GM21360 (cell line): ENCODE measurements at regions not wholly inside any gene's neighbourhood (a gene's known extent, or its start where the extent isn't known, plus 50 kb on each side); places are given as distances from the start of the nearest gene placed in this dataset.

Source experiments
- ATAC-seq: cut with Tn5 transposase; IDR thresholded peaks from one replicate; pipeline ENCODE4 v1.9.1; 2021; ENCODE audit warnings: mild to moderate bottlenecking, moderate library complexity; ENCODE audit not compliant: unreplicated experiment

DNA sequence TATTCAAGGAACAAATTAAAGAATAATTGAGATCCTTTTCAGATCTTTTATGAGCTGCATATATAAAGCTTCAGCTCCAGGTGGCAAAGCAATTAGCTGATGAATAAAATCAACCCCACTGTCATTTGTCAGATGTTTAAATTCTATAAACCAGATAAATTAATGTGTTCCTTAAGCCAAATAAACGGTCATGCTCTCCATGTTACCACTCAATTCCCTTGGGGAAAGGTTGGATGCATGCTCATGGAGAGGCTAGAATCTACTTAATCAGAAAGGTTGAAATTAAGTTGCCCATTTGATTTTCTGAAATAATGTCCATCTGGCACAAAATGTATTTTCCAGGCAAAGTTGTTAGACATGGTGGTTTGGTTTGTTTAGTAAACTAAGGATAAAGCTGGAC, 282.5 kb upstream of the SPRED2 start:
- no peak for ATAC-seq

DNA sequence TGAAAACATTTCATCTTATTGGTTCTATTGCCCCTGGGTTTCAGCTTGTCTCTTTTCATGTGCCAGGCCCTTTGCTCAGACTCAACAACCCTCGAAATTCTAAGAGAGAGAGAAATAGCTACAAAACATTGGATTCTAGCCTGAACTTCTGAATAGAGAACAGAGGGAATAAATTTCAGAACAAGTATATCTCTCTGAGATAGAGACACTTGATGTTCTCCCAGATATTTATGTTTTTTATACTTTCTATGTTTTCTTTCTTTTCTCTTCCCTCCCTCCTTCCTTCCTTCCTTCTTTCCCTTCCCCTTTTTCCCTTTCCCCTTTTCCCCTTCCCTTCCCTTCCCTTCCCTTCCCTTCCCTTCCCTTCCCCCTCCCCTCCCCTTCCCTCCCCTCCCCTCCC, 279.5 kb upstream of the SPRED2 start:
- ATAC-seq: no peak

DNA sequence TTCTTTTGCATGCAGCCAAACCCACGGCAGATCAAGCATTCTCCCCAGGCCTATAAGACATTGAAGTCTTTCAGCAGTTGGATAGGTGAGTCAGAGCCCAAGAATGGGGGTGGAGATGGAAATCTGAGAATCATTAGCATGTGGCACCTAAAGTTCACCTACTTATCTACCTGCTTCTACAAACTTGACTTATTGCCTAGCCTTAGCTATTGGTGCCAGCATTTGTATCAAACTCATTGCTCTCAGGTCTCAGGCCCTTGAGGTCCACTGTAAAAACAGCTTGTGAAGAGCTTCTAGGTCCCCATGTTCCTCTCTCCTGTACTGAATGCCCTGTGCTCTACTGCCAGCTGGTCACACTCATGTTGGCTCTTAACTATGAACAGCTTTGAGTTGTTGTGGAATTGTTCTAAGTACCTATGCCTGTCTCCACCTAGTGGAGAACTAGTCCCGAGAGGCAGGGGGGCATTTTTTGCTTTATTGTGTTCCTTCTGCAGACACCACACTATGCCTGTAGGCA, 278.4 kb upstream of the SPRED2 start:
- no peak for ATAC-seq

DNA sequence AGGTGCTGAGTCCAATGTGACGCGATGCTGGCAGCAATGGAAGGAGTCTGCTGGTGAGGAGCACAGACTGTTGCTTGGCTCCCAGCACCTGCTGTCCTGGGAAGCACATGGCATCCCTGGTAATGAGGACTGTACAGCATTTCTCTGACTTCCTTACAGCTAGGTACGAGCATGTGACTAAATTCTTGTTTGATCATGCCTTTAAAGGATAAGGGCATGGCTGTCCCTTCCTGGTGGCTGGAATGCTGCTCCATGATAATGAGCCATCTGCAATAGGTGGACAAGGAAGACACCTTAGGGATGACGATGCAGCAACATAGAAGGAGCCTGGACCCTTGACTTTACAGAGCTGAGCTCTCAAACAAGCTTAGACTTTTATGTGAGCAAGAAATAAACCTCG, 278.0 kb upstream of the SPRED2 start:
- ATAC-seq: no peak

DNA sequence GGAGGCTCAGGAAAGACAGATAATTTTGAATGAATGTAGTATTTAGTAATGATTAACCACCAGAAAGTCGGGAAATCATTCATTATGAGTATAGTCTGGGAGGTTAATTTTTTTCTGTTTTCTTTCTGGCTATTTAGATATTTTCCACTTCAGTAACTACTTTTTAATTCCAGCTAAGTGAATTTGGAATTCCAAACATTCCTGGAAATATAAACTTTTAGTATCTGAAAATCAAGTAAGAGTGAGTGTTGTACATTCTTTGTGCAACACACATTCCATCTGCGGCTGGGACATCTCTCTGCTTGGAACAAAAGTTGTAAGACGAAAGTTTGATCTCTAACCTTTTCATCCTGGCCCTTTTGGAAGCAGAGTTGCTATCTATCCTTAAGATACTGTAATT, 275.7 kb upstream of the SPRED2 start:
- no peak for ATAC-seq

DNA sequence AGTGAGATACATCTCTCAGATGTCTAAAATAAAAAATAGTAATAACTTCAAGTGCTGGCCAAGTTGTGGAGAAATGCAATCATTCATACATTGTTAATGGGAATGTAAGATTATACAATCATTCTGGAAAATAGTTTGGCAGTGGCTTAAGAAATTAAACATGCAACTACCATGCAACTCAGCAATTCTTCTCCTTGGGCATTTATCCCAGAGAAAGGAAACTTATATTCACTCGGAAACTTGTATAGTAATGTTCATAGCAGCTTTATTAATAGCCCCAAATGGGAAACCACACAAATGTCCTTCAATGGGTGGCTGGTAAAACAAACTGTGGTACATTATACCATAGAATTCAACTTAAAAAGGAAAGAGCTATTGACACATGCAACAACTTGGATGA, 274.0 kb upstream of the SPRED2 start:
- no peak for ATAC-seq

DNA sequence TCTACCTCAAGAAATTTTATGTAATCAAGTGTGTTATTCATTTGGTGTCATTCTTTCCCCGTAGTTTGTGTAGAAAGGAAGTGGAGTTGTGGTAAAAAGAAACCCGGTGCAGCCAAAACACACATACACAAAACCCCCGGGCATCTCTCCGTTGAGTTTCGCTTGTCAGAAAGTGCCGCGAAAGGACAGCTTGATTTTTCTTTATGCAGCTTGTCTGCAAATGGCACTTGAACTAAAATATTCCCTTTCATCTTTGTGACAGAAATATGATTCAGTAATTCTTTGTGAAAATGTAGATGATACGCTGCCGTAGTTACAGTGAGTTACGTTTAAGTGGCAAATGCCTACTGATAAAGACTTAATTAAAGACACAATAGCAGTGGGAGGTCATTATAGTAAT, 268.8 kb upstream of the SPRED2 start:
- no peak for ATAC-seq

DNA sequence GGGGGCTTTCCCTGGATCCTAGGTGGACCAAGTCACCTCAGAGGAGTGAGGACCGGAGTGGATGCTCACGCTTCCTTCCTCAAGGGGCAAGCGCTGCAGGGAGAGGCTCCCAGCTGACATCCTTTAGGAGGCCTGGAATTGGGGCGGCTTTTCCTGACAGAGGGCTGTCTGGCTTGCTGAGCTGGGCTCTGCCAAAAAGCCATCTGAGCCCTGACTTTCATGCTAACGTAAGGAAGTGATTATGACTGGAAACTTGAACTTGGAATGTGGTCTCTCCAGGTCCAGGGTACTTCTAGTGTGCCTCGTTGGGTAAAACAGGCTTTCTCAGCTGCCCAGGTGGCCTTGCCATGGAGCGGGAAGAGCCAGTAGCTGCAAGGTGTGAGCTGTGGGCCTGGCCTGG, 268.3 kb upstream of the SPRED2 start:
- no peak for ATAC-seq

DNA sequence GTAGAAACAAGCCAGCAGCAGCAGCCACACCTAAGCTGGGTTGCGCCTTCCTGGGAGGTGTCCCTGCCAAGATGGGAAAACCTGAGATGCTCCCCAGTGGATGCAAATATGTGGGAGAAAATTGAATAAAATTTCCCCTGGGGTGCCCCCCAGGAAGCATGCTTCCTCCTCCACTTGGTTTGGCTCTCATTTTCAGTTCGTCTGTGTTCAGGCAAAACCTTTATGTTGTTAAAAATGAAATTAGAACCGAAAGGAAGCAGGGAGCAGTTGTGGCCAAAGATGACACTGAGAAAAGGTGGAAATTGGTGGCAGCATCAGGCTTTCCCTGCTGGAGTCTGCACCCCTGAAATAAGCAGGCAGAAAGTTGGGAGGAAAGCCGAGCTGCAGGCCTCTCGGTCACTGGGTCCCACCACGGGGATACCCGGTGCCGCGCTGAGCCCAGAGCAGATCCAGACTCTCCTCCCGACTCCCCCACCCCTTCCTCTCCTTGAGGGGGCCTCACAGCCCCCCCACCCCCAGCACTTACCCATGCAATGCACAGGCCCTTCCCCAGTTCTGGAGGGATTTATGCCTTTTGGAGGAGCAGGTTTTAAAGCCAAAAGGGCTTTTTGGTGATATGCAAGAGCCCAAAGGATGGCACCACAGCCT, 267.7 kb upstream of the SPRED2 start:
- no peak for ATAC-seq

DNA sequence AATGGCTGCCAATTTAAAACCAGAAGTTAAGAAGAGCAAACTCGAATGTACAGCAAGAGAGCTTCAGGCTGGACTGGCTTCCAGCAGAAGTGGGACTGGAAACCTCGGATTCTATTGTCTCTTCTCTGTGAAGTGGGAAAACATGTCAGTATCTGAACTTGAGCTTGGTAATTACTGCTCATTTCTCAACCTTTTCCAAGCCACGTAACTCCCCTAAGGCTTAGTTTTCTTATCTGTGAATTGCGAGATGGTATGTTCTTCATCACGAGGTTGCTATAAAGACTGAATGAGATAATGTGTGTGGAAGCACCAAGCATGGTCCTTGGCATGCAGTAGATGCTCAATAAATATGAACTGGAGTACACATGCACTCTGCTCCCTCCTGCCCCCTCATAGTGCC, 259.4 kb upstream of the SPRED2 start:
- ATAC-seq: no peak

DNA sequence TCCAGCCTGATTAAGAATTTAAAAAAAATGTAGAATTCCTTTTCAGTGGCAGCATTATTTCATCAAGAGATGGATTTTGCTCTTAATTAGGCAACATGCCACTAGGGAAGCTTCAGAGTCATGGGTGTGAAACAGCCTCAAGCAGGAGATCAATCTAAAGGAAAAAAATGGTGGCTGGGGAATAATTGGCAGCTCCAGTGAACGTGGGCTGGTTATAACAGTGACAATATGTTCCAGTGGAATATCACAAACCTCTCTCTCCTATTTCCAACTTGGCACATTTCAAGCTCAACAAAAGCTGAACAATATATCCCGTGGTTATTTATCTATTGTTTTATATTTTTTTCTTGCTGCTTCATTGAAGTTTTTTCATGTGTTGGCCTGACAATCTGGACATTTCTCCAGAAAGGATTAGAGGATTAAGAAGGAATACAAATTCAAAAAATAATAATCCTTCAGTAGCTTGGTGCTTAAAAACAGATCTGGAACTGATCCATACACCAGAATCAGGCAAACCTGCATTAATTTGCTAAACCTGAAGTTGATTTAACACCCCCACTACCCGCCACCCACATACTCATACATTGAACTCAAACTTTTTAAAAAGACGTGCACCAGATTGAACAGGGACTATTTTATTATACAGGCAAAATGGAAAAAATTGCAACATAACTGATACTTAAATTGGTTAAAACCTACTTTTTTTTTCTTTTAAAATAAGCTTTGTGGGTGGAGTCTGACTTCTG, 255.9 kb upstream of the SPRED2 start:
- ATAC-seq: no peak

DNA sequence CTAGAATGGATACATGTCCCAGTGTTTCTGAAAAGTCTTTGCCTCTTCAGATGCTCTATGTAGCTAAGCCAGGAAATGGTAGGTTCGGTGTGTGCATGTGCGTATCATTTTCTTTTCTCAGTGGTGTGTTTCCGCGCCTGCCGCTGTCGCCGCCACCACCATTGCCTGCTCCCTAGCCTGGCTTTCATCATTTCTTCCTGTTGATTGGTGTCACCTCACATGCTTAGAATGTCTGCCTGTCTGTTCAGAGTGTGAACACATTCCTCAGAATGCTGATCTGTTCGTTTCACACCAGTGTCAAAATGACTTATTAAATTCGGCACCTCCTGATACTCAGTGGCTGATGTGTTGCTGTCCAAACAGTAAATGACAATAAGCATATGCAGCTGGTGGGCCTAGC, 255.2 kb upstream of the SPRED2 start:
- no peak for ATAC-seq

DNA sequence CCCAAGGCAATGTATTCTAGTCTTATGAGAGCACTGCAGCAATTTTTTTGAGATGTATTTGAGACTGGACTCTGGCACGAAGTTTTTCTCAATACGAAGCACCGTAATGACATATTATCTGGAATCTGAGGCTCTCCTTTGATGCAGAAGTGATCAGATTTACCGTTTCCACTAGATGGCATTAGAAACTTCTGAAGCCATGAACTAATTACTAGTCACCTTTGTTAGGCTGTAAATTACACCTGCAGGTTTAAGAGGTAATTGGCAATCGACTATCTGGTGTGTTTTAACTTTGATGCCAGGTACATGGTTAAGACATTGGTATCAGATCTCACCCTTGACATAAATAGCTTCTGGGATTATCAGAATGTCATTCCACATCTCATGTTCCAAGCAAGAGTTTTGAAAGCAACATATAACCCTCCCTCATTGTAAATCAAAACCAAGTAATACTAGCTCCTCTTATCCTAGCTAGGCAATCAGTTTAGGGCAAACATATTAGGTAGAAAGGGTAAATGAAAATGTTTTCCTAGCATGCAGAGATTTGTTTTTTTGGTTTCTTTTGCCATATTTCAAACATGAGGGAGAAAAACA, 254.6 kb upstream of the SPRED2 start:
- no peak for ATAC-seq

DNA sequence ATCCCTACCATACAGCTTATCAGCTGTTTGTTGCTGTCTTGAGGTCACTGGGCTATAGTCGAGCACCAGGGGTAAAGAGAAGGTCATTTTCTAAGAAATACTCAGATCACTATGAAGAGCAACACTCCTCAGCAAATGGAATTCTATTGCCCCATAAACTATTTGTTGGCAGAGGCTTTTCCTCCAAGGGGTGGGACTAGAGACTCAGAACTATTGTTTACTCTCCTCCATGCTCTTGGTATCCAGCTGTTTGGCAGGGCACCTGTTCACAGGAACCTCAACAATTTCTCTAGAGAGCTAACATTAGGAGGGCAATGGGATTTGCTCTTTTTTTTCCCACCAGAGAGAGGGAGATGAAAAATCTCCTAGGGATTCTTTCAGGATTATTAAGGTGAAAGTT, 249.1 kb upstream of the SPRED2 start:
- no peak for ATAC-seq

DNA sequence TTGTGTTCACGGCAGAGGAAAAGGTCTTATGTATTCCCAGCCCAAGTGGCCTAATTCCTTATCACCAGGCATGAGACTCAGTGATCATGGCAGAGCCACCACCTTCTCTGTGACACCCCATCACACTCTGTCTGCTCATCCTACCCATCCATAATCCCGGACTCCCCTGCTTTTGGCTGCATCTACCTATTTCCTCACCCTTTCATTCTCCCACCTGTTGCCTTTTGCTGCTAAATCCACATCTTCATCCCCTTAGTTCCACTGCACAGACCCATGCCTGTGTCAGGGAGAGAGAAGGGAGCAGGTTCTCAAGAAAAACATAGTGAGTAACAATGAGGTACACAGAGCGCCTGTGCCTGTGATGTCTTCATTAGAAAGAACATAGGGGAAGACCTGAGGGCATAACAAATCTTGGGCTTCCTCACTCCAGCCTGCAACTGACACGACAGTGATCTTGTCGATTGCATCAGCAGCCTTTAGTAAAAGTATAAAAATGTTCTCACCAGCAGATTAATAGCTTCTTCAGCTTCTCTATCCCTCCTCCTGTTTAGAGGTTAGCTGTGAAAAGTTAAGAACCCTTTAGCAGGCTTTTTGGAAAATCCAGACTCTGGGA, 246.5 kb upstream of the SPRED2 start:
- ATAC-seq: no peak

DNA sequence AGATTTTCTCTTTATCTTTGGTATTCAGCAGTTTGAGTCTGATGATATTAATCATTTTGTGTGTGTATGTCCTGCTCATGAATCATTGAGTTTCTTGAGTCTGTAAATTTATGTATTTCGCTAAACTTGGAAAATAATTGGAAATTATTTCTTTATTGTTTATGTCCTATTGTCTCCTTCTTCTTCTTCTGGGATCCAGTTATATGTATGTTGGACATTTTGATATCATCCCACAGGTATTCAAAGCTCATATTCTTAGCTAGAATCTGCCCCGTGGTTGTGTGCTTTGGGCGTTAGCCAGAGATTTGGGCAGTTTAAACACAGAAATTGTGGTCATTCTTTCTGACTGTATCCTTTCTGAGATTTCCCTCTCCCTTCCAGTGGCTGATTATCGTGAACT, 243.0 kb upstream of the SPRED2 start:
- no peak for ATAC-seq

DNA sequence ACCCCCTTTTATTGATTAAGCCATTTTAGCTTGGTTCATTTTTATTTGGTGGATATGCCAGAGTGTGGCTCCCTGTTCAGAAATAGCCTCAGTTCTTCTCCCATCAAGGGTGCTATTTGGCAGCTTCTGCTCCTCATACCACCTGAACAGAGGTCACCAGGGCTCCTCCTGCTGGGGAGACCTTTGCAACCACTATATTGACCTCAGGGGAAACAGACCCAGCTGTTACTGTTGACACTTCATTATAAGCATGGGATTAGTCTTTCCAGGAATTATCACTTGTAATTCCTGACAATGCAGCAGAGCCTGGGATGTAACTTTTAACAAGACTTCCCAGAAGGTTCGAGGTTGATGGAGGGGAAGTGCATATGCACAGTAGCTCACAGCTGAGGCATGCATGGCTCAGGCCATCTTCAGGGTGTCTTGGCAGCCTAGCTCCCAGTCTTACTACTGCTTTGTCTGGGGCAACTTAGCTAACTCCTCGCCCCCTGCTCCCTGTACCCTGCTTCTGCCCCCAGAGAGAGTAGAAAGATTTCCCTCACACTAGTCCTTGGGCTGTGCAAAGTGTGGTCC, 239.4 kb upstream of the SPRED2 start:
- ATAC-seq: no peak

DNA sequence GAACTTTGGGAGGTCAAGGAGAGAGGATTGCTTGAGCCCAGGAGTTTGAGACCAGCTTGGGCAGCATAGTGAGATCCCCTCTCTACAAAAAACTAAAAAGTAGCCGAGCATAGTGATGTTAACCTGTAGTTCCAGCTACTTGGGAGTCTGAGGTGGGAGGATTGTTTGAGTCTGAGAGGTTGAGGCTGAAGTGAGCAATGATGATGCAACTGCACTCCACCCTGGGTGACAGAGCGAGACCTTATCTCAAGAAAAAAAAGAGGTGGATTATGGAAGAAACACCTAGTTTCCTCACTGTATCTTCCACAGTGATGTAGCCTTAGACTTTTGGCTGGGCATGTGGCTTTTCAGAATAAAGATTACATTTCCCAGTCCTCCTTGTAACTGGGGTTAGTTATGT, 237.2 kb upstream of the SPRED2 start:
- ATAC-seq: no peak

DNA sequence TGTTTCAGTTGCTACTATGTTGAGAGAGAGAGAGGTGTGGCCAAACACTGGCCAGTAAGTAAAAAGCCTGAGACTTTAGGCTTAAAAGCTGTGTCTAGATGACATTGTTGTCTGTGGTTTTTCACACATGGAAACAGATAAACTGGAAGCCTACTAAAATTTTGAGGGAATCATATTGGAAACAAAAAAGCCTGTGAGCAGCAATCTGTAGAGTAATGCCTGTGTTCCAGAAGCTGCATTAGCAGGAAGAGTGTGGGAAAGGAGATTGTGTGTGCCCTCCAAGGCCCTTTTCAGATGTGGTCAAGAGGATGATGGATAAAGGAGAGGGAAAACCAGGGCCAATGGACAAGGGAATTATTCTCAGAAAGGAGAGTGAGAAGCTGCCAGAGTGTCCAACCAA, 236.3 kb upstream of the SPRED2 start:
- ATAC-seq: no peak

DNA sequence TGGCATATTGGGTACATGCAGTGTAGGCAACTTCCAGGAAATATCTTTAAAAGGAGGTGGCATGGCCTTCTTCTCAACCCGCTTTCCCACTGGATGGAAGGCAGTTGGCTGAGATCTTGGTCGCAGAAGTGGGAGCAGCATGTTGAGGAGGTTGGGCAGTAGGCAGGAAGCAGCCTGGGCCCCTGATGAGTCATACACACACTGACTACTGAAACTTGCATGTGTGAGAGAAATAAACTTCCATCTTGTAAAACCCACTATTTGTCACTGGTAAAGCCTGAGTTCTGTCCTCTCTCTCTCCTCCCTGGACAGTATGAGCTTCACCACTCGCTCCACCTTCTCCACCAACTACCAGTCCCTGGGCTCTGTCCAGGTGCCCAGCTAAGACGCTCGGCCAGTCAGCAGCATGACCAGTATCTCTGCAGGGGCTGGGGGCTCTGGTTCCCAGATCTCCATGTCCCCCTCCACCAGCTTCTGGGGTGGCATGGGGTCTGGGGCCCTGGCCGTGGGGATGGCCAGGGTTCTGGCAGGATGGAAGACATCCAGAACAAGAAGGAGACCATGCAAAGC, 233.8 kb upstream of the SPRED2 start:
- ATAC-seq: peak; percentile 100

DNA sequence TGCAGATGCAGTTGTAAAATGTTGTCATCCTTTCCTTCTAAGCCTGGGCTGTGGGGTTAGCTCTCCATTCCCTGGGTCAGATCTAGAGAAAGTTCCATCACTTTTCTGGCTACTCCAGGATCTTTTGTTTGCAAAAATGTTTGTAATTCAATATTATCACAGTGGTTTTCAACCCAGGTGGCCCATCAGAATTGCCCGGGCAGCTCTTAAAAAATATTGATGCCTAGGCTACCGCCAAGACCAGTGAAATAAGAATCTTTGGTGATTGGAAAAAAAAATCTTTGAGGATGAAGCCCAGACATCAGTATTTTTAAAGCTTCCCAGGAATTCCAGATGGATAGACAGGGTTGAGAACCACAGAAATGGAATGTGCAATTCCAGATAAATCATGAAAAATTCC, 232.5 kb upstream of the SPRED2 start:
- ATAC-seq: no peak
